Astrocyte of the spinal cord (primary cell): ENCODE measurements at regions not wholly inside any gene's neighbourhood (a gene's known extent, or its start where the extent isn't known, plus 50 kb on each side); places are given as distances from the start of the nearest gene placed in this dataset.
A peak's percentile ranks its signal among the peaks of the same experiment; 100 is the strongest.

Source experiments
- DNase-seq: peaks from one replicate; pipeline ENCODE4 v3.0.0; 2011; ENCODE audit warnings: low read depth, low spot score
- H3K4me3 ChIP-seq: 2 replicates; pipeline ENCODE4 v1.5.1; 2011; ENCODE audit warnings: low read depth, mild to moderate bottlenecking, low read length, moderate library complexity
- in situ Hi-C: cut with HindIII; loops from 2 replicates; pipeline ENCODE4 v1.10.0; 2017; ENCODE audit warnings: low sequenced_read_pairs
- TF ChIP-seq, protein P1 (sequence below): IDR thresholded peaks from 2 replicates; pipeline ENCODE4 v1.5.1; 2012; ENCODE audit warnings: low read depth, mild to moderate bottlenecking, low read length, inconsistent platforms

DNA sequence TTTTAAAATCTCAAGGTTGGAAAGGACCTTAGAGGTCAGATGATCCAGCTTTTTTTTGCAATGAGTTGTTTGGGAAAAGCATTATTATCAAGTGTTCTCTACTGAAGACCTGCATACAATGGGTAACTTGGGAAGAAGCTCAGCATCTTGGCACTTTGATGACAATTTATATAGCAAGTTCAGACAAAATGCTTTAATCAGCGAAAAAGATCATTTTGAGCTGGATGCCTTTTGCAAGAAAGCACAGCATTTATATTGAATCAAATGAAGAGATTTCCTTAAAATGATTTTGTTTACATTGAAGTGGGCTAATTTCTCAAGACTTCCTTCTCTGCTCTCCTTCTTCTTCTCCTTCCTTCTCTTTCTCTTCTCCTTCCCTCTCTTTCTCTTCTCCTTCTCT is 796.4 kb upstream of the CDH2 start:
- TF ChIP-seq, protein P1, sequence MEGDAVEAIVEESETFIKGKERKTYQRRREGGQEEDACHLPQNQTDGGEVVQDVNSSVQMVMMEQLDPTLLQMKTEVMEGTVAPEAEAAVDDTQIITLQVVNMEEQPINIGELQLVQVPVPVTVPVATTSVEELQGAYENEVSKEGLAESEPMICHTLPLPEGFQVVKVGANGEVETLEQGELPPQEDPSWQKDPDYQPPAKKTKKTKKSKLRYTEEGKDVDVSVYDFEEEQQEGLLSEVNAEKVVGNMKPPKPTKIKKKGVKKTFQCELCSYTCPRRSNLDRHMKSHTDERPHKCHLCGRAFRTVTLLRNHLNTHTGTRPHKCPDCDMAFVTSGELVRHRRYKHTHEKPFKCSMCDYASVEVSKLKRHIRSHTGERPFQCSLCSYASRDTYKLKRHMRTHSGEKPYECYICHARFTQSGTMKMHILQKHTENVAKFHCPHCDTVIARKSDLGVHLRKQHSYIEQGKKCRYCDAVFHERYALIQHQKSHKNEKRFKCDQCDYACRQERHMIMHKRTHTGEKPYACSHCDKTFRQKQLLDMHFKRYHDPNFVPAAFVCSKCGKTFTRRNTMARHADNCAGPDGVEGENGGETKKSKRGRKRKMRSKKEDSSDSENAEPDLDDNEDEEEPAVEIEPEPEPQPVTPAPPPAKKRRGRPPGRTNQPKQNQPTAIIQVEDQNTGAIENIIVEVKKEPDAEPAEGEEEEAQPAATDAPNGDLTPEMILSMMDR = no peak
- in situ Hi-C loops = no loop called here
- no peak overlapping the region for H3K4me3 ChIP-seq
- DNase-seq = no peak

- no peak overlapping the region for H3K4me3 ChIP-seq
- TF ChIP-seq, protein P1 = no peak
- DNase-seq = no peak
- in situ Hi-C loops = no loop called here
Observed at GRCh38 chr18:28972333-28972907, 795.5 kb upstream of the CDH2 start.

DNA sequence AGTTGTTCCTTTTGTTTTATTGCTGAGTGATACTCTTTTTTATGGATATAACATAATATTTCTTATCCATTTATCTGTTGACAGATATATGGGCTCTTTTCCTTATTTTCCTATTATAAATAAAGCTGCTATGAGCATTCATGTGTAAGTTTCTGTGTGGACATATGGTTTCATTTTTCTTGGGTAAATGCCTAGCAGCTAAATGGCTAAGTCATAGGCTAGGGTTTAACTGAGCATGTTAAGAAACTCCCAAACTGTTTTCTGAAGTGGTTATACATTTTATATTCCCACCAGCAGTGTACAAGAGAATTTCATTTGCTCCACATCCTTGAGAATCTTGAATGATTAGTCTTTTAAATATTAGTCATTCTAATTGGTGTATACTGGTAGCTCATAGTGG is 786.6 kb upstream of the CDH2 start:
- TF ChIP-seq, protein P1 = no peak
- DNase-seq = peak; percentile 47
- no peak overlapping the region for H3K4me3 ChIP-seq
- in situ Hi-C loops = no loop called here

- no peak for DNase-seq
- H3K4me3 ChIP-seq = no peak overlapping the region
- TF ChIP-seq, protein P1 = peak; percentile 53
- in situ Hi-C loops = no loop called here
Observed at GRCh38 chr18:28961669-28962228, 784.8 kb upstream of the CDH2 start.

DNA sequence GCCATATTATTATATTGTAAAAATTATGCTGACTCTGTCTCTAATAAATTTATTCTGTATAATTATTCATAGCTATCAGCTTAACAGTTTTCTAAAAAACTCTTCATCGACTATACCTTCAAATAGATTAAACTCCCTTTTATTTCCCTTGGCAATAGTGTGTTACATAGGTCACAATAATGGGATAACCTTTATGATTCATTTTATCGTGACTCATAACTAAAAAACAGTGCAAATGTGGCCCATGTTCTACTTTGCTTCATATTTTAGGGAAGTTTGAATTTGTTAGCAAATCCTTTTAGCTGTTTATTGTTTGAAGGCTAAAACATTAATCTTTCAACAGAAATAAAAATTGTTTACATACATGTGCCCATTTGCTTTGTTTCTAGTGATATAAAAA is 783.2 kb upstream of the CDH2 start:
- in situ Hi-C loops = no loop called here
- TF ChIP-seq, protein P1 = no peak
- peak; percentile 59 for DNase-seq
- H3K4me3 ChIP-seq = no peak overlapping the region

GRCh38 chr18:28952339-28952738 is 775.4 kb upstream of the CDH2 start:
- TF ChIP-seq, protein P1 = no peak
- no peak overlapping the region for H3K4me3 ChIP-seq

More at GRCh38 chr18:28952339-28952738, 775.4 kb upstream of the CDH2 start:
- DNase-seq = no peak
- in situ Hi-C loops = no loop called here
